NCI-H146 treated with DMSO at 0.1 percent for 48 hours (cell line): ENCODE measurements at regions not wholly inside any gene's neighbourhood (a gene's known extent, or its start where the extent isn't known, plus 50 kb on each side); places are given as distances from the start of the nearest gene placed in this dataset.

Source experiments
- DNase-seq: peaks from one replicate; lab custom pipeline; 2025; ENCODE audit not compliant: unreplicated experiment; lab: John Stamatoyannopoulos, UW

DNA sequence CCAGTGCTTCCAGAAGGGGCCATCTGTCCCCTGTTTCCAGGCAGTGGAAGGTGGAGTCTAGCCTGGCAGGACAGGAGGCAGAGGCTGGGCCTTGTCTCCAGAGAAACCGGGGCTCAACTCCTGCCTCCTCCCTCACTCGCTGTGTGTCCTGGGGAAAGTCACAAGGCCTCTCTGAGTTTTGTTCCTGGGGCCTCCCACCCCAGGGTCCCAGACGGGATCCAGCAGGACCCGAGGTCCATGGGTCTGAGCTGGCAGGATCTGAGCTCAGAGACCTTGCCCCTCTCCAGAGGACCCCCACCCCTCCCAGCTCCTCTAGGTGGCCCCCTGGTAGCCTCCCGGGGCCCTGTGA lies 72.2 kb upstream of the TAF1B start:
- DNase-seq: no peak

- DNase-seq: no peak
Measured at GRCh38 chr2:9771481-9772017, 71.7 kb upstream of the TAF1B start.

GRCh38 chr2:9772035-9772998 lies 71.0 kb upstream of the TAF1B start:
- no peak for DNase-seq

GRCh38 chr2:9772999-9773902 lies 70.0 kb upstream of the TAF1B start:
- no peak for DNase-seq

DNA sequence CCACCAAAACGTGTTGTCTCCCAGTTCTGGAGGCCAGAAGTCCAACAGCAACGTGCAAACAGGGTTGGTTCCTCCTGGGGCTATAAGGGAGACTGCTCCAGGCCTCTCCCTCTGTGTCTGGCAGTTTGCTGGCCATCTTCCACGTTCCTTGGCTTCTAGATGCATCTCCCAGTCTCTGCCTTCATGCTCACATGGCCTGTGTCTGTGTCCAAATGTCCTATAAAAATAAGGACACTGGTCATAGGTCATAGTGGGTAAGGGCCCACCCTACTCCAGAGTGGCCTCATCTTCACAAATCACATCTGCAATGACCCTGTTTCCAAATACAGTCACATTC lies 69.4 kb upstream of the TAF1B start:
- DNase-seq: no peak

- DNase-seq: no peak
Measured at GRCh38 chr2:9774266-9774665, 69.0 kb upstream of the TAF1B start.

GRCh38 chr2:9775351-9775750 lies 67.9 kb upstream of the TAF1B start:
- DNase-seq: no peak

- DNase-seq: no peak
Measured at GRCh38 chr2:9775999-9776712, 67.1 kb upstream of the TAF1B start.

- no peak for DNase-seq
Measured at GRCh38 chr2:9777081-9777480, 66.2 kb upstream of the TAF1B start.

GRCh38 chr2:9778012-9778411 lies 65.3 kb upstream of the TAF1B start:
- no peak for DNase-seq

GRCh38 chr2:9778471-9779316 lies 64.6 kb upstream of the TAF1B start:
- no peak for DNase-seq

- no peak for DNase-seq
Measured at GRCh38 chr2:9779596-9780264, 63.5 kb upstream of the TAF1B start.

DNA sequence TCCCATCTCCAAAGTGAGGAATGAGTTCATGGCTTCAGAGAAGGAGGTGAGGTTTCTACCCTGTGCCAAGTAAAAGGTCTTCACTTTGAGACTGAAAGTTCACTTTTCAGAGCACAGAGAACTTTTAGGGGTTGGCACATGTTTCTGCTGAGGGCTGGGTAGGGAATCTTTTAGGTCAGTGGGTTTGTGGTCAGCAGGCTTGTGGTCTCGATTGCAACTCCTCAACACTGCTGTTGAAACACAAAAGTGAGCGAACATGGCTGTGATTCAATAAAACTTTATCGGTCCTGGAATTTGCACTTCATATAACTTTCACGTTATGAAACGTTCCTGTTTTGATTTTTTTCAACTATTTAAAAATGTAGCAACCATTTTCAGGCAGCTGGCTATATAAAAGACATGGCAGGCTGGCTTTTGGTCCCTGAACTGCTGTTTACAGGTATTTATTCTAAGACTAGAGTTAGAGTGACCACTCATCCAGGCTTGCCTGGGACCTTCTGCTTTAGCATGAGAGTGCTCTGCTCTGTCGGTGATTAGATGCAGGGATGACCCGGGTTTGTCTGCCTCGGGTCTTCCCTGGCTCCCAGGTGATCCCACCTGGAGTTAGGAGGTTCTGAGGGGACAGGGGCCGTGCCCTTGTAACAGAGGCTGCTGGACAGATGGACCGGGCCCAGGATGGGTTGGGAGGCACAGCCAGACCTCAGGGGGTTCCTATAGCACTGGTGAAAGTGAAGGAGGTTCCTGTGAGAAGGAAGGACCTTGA lies 62.7 kb upstream of the TAF1B start:
- DNase-seq: no peak

DNA sequence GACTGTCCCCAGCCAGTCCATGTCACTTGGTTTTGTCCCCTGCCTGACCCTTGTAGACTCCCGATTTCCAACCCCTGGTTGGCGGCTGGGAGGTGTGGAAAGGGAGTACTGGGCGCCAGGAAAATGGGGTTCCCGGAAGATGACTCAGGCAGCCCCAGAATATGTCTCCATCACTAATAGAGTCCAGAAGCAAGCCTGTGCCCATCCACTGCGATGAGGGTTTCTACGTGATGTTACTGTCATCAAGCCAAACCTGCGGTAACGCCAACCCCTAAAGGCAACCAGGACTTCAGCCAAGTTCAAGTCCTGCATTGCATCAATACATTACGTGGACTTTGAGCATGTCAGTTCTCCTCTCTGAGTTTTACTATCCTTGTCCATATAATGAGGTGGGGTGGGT lies 62.0 kb upstream of the TAF1B start:
- DNase-seq: no peak

- DNase-seq: no peak
Measured at GRCh38 chr2:9782197-9782719, 61.0 kb upstream of the TAF1B start.

- DNase-seq: no peak
Measured at GRCh38 chr2:9789371-9789770, 53.9 kb upstream of the TAF1B start.

DNA sequence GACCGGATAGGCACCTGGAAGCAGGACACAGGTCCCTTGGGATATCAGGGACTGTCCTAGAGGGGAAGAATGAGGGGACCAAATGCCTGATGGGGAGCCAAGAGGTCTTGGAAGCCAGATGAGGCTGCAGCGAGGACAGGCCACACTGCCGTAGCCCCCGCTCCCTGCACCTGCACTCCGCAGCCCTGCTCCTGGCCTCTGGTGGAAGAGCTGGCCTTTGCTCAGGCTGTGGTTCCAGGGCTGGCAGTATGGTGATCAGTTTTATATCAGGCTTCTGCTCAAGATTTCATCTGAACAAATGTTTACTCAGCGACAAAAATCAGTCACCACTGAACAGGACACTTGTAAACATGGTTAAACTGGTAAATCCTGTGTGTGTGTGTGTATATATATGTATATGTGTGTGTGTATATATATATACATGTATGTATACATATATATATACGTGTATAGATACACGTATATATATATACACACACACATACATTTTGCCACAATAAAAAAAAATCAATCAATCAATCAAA lies 52.5 kb upstream of the TAF1B start:
- DNase-seq: no peak

DNA sequence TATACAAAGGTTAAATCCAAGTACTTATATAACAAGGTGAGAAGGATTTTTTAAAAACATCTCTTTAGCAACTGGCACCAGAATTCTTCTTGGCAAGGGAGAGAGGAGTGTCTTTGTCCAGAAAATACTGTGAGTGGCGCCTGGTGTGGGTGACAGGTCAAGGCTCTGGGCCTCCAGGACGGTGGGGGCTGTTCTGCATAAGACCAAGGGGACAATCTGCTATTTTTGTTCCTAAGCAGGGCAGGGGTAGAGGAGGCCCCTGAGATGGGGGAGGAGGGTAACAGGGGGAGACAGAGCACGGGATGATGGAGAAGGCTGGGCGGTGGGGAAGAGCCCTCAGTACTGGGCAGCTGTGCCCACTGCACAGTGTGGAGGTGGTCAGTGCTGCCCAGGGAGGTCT lies 51.6 kb upstream of the TAF1B start:
- no peak for DNase-seq
